ENCODE measurements at regions not wholly inside any gene's neighbourhood (a gene's known extent, or its start where the extent isn't known, plus 50 kb on each side); places are given as distances from the start of the nearest gene placed in this dataset.

DNA sequence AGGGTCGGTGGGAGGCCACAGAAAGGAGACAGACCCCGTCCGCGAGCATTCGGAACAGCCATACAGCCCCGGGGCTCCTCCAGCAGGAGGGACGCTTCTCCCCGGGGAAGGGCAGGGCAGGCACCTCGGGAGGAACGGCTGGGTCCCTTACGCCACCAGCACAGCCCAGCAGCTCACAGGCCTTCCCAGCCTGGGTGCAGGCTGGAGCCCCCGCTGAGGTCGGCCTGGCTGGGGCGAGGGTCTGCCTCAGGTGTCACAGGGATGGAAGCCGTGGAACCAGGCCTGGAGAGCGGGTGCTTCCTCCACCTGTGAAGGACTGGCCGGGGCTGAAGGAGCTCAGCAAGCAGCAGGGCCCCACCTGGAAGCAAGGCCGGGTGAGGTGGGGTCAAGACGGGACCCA, 732.3 kb downstream of the BRD1 start:
- DNase-seq (no peak), ATAC-seq (ENCODE audit: poor library complexity) (no peak)
- intact Hi-C loops (cut with DNase I): no loop called here

DNA sequence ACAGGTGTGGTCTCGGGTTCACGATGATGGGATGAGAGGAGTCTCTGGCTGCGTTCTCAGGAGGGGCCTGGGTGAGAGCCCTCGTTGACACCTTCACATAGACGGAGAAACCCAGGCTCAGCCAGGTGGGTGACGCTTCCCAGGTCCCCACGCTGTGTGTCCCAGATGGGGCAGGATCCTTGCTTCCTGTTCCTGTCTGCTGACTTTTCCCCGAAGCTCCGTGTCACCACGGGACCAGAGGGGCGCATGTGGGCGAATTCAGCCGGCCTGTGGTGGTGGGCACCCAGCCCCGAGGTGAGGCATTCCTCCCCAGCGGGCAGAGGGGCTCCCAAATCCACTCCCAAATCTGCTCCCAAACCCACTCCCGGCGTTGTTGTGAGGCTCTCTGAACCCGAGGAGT, 732.8 kb downstream of the BRD1 start:
- ATAC-seq (ENCODE audit: poor library complexity): no peak
- DNase-seq: no peak
- intact Hi-C loops (cut with DNase I): no loop called here

DNA sequence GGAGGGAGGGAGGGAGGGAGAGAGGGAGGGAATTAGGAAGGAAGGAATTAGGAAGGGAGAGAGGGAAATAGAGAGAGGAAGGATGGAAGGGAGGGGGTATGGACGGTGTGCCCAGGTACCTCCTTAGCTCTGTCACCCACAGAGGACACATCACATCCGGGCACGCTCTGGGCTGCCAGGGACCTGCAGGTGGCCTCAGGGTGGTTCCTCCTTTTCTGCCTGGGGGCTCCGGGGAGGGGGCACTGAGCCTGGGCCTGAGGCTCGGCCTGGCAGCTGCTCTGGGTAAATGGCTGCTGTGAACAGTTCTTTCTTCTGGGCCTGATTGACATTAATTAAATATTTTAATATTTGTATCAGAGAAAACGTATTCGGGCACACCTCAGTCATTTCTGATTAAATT, 733.5 kb downstream of the BRD1 start:
- DNase-seq: no peak
- intact Hi-C loops (cut with DNase I): no loop called here
- no peak for ATAC-seq (ENCODE audit: poor library complexity)

DNA sequence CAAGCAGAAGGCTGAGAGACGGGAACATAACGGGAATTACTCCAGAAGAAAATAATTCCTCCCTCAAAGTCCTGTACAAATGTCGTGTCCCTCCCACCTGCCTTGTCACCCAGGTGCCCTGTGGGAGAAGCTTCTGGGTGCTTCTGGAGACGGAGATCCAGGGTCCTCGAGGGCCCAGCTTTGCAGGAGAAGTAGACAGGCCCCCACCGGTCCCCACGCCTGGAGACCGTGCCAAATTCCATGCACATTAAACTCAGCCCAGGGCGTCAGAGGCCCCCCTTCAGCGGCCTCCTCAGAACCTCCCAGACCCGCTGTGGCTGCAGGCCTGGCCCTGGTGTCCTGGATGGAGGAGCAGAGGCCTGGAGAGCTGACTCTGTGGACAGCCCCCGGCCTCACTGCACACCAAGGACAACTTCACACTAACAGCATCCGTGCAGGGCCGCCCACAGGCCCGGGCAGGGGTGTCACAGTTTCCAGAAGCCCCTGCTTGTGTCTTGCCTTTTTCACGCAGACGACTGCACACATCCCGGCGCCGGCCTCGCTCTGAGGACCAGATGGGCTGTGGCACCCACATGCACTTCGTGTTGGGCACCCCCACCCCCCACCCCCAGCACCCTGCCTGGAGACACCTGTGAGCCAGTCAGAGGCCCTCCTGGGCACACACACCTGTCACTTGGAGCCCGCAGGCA, 734.3 kb downstream of the BRD1 start:
- intact Hi-C loops (cut with DNase I): no loop called here
- DNase-seq: no peak
- ATAC-seq (ENCODE audit: poor library complexity): no peak

GRCh38 chr22:49092716-49093115, 735.0 kb downstream of the BRD1 start:
- no peak for ATAC-seq (ENCODE audit: poor library complexity)
- intact Hi-C loops (cut with DNase I): no loop called here
- DNase-seq: no peak

DNA sequence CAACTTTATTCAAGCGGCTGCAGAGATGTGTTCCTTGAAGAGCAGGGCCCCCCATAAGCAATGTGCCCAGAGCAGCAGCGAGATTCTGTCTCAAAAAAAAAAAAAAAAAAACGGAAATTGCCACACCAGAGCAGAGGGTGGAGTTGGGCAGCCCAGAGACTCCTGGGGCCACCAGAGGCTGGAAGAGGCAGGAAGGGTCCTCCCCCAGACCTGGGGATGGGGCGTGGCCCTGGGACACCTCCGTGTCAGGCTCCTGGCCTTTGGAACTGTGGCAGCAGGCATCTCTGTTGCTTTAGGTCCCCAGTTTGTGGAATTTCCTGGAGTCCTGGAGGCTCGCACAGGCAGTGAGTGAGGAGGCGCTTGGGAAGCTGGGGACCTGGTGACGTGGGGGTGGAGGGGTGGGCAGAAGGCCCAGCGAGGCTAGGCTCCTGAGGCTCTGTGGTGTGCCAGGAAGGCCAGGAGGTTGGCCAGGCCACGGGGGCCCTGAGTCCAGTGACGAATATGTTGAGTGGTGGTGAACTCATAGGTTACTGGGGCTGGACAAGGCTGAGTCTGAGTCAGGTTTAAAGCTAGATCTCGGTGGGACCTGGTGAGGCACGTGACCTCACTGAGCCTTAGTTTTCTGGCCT, 735.6 kb downstream of the BRD1 start:
- intact Hi-C loops (cut with DNase I): no loop called here
- no peak for ATAC-seq (ENCODE audit: poor library complexity)
- no peak for DNase-seq

- intact Hi-C loops (cut with DNase I): no loop called here
- ATAC-seq (ENCODE audit: poor library complexity) (no peak), DNase-seq (no peak)
These were observed 736.2 kb downstream of the BRD1 start for GRCh38 chr22:49091451-49091850.

GRCh38 chr22:49090853-49091135, 736.9 kb downstream of the BRD1 start:
- no peak for DNase-seq
- intact Hi-C loops (cut with DNase I): no loop called here

DNA sequence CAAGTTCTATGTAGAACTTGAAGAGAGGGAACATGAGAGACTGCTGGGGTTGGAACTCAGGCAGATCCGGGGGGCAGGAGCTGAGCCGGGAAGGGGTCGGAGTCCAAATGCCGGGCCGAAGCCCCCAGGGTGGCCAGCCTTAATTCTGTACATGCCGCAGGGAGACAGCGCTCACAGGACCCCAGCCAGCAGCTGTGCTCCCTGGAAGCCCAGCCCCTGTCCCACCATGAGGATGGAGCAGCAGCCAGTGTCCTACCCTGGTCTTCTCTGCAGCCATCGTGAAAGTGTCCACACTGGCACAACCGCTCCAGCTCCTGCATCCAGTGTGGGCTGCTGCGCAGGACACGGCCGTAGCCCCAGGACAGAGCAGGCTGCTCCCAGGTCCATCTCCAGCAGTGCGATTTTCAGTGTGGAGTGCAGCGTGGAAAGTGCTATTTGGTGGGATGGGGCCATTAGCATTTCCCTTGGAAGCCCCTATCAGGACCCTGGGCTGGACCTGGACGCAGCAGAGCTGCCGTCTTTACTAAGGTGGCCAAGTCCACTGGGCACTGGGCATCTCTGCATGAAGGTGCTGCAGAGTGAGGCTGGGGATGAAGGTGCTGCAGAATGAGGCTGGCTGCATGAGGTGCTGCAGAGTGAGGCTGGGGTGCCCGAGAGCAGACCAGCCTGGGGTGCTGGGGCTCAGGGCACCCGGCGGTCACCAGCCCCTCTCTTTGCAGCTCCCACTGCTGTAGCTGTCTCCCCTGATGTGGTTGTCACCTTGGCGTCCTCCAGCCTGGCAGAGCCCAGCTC, 737.4 kb downstream of the BRD1 start:
- ATAC-seq (ENCODE audit: poor library complexity): no peak
- intact Hi-C loops (cut with DNase I): no loop called here
- no peak for DNase-seq

More at GRCh38 chr22:49090853-49091135, 736.9 kb downstream of the BRD1 start:
- ATAC-seq (ENCODE audit: poor library complexity): no peak

GRCh38 chr22:49088801-49089791, 738.6 kb downstream of the BRD1 start:
- DNase-seq (no peak), ATAC-seq (ENCODE audit: poor library complexity) (no peak)
- intact Hi-C loops (cut with DNase I): no loop called here

GRCh38 chr22:49087716-49088601, 739.7 kb downstream of the BRD1 start:
- intact Hi-C loops (cut with DNase I): no loop called here
- DNase-seq (no peak), ATAC-seq (ENCODE audit: poor library complexity) (no peak)

GRCh38 chr22:49087198-49087597, 740.5 kb downstream of the BRD1 start:
- DNase-seq: no peak
- intact Hi-C loops (cut with DNase I): no loop called here
- ATAC-seq (ENCODE audit: poor library complexity): no peak

- ATAC-seq (ENCODE audit: poor library complexity) (no peak), DNase-seq (no peak)
- intact Hi-C loops (cut with DNase I): no loop called here
These were observed 741.0 kb downstream of the BRD1 start for GRCh38 chr22:49086606-49087157.

- intact Hi-C loops (cut with DNase I): no loop called here
- ATAC-seq (ENCODE audit: poor library complexity): no peak
- DNase-seq: no peak
These were observed 741.5 kb downstream of the BRD1 start for GRCh38 chr22:49086181-49086580.

DNA sequence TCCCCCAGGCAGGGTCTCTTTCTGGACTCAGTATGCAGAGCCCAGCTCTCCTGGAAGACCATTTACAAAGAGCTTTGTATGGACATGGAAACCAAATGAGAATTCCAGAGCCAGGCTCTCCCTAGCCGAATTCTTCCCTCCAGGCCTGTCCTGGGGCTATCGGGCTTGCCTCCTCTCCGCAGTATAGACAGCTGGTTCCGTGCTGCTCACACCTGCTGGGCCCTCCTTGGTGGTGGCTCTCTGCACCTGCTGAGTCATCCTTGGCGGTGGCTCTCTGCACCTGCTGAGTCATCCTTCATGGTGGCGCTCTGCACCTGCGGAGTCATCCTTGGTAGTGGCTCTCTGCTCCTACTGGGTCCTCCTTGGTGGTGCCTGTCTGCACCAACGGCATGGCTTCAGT, 743.5 kb downstream of the BRD1 start:
- intact Hi-C loops (cut with DNase I): no loop called here
- ATAC-seq (ENCODE audit: poor library complexity) (no peak), DNase-seq (no peak)

- DNase-seq: no peak
- intact Hi-C loops (cut with DNase I): no loop called here
These were observed 744.1 kb downstream of the BRD1 start for GRCh38 chr22:49083607-49084006.

DNA sequence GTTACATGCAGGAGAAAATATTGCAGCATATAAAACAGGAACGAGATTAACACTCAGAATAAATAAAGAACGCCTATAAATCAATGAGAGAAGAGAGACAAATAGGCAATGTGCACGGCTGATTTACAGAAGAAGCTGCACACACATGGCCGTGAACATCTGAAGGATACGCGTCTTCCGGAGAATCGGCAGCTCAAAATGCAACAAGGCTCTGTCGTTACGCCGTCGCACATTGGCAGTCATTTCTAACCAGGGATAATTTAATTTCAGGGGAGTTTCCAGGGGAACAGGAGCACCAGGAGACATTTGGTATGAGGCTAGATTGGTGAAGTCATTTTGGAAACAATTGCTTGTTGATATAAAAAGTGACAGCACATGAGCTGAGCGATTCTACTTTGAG, 745.2 kb downstream of the BRD1 start:
- intact Hi-C loops (cut with DNase I): no loop called here
- DNase-seq: no peak
- ATAC-seq (ENCODE audit: poor library complexity): no peak

More at GRCh38 chr22:49083607-49084006, 744.1 kb downstream of the BRD1 start:
- ATAC-seq (ENCODE audit: poor library complexity): no peak

DNA sequence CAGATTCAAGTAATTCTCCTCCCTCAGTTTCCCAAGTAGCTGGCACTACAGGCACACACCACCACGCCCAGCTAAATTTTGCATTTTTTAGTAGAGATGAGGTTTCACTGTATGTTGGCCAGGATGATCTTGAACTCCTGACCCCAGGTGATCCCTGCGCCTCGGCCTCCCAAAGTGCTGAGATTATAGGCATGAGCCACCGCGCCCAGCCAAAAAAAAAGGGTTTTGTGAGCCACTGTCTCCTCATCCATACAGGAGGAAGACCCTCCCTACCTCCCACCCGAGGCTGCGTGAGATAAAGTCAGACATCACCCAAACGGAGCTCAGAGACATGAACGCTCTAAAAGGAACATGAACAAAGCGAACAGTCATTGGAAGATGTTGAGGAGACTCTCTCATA, 745.7 kb downstream of the BRD1 start:
- no peak for DNase-seq
- intact Hi-C loops (cut with DNase I): no loop called here

More for the DNA sequence above, 745.7 kb downstream of the BRD1 start:
- ATAC-seq (ENCODE audit: poor library complexity): no peak
